ENCODE measurements at regions not wholly inside any gene's neighbourhood (a gene's known extent, or its start where the extent isn't known, plus 50 kb on each side); places are given as distances from the start of the nearest gene placed in this dataset.
"Not testable (repeated sequence)": the region's sequence is repeated elsewhere in the genome, so short reads cannot be mapped to it uniquely, and the experiment has no call there.

GRCh38 chr3:187805774-187806173, 60.5 kb upstream of the BCL6 start:
- H3K4me3 ChIP-seq, result no peak overlapping the region
- no peak for TF ChIP-seq Cebpa-rat (IDR thresholded peaks at IDR 0.05)
- no peaks in the 10 kb centered on the region for H3K9me3 ChIP-seq
- peaks cover 42% of the 10 kb centered on the region for H3K4me1 ChIP-seq
- H3K27ac ChIP-seq, result no peak overlapping the region
- H3K4me2 ChIP-seq, result no peak overlapping the region
- H3K27me3 ChIP-seq, result no peaks in the 10 kb centered on the region
- no peaks in the 10 kb centered on the region for H4K20me1 ChIP-seq
- H3K9ac ChIP-seq, result no peak overlapping the region
- no peaks in the 10 kb centered on the region for H3K36me3 ChIP-seq

GRCh38 chr3:187807086-187807862, 62.0 kb upstream of the BCL6 start:
- TF ChIP-seq Cebpa-rat (IDR thresholded peaks at IDR 0.05), result no peak
- Histone ChIP-seq H4K20me1 (no peaks in the 10 kb centered on the region), H3K27me3 (no peaks in the 10 kb centered on the region), H3K9ac (no peak overlapping the region), H3K4me2 (no peak overlapping the region), H3K36me3 (no peaks in the 10 kb centered on the region), H3K4me1 (peaks cover 34% of the 10 kb centered on the region), H3K27ac (no peak overlapping the region), H3K9me3 (no peaks in the 10 kb centered on the region), H3K4me3 (no peak overlapping the region)

GRCh38 chr3:187808527-187808895, 63.2 kb upstream of the BCL6 start:
- Histone ChIP-seq H3K27me3 (no peaks in the 10 kb centered on the region), H3K9me3 (no peaks in the 10 kb centered on the region), H3K4me3 (no peak overlapping the region), H3K36me3 (no peaks in the 10 kb centered on the region), H3K4me2 (peak overlapping the region; percentile 74), H4K20me1 (no peaks in the 10 kb centered on the region), H3K27ac (peak overlapping the region; percentile 10; the same call in 1 of the 2 replicates), H3K9ac (no peak overlapping the region), H3K4me1 (peaks cover 34% of the 10 kb centered on the region)
- TF ChIP-seq Cebpa-rat (IDR thresholded peaks at IDR 0.05), result no peak

- H3K9ac ChIP-seq, result no peak overlapping the region
- no peak overlapping the region for H3K4me3 ChIP-seq
- no peaks in the 10 kb centered on the region for H4K20me1 ChIP-seq
- peak overlapping the region; percentile 74; the same call in 1 of the 2 replicates for H3K4me2 ChIP-seq
- H3K36me3 ChIP-seq, result no peaks in the 10 kb centered on the region
- no peaks in the 10 kb centered on the region for H3K27me3 ChIP-seq
- H3K27ac ChIP-seq, result no peak overlapping the region
- no peaks in the 10 kb centered on the region for H3K9me3 ChIP-seq
- no peak for TF ChIP-seq Cebpa-rat (IDR thresholded peaks at IDR 0.05)
- H3K4me1 ChIP-seq, result peaks cover 34% of the 10 kb centered on the region
These were observed 64.3 kb upstream of the BCL6 start for GRCh38 chr3:187809612-187809991.

GRCh38 chr3:187810021-187810446, 64.8 kb upstream of the BCL6 start:
- peak overlapping the region; percentile 74 for H3K4me2 ChIP-seq
- H4K20me1 ChIP-seq, result no peaks in the 10 kb centered on the region
- TF ChIP-seq Cebpa-rat (IDR thresholded peaks at IDR 0.05), result no peak
- no peaks in the 10 kb centered on the region for H3K27me3 ChIP-seq
- no peak overlapping the region for H3K27ac ChIP-seq
- H3K9me3 ChIP-seq, result no peaks in the 10 kb centered on the region
- H3K4me3 ChIP-seq, result no peak overlapping the region
- no peak overlapping the region for H3K9ac ChIP-seq
- peaks cover 34% of the 10 kb centered on the region for H3K4me1 ChIP-seq
- H3K36me3 ChIP-seq, result no peaks in the 10 kb centered on the region

GRCh38 chr3:187811585-187812250, 66.5 kb upstream of the BCL6 start:
- Histone ChIP-seq H3K4me1 (peaks cover 34% of the 10 kb centered on the region), H3K9me3 (no peaks in the 10 kb centered on the region), H3K36me3 (no peaks in the 10 kb centered on the region), H3K4me2 (no peak overlapping the region), H3K27ac (no peak overlapping the region), H3K9ac (no peak overlapping the region), H4K20me1 (no peaks in the 10 kb centered on the region), H3K27me3 (no peaks in the 10 kb centered on the region), H3K4me3 (no peak overlapping the region)
- TF ChIP-seq Cebpa-rat (IDR thresholded peaks at IDR 0.05), result no peak

- H3K4me1 ChIP-seq, result peaks cover 34% of the 10 kb centered on the region
- H4K20me1 ChIP-seq, result no peaks in the 10 kb centered on the region
- peaks cover 5% of the 10 kb centered on the region for H3K9me3 ChIP-seq
- no peak for TF ChIP-seq Cebpa-rat (IDR thresholded peaks at IDR 0.05)
- H3K9ac ChIP-seq, result no peak overlapping the region
- H3K36me3 ChIP-seq, result no peaks in the 10 kb centered on the region
- H3K27me3 ChIP-seq, result no peaks in the 10 kb centered on the region
- no peak overlapping the region for H3K4me3 ChIP-seq
- H3K4me2 ChIP-seq, result no peak overlapping the region
- no peak overlapping the region for H3K27ac ChIP-seq
These were observed 67.2 kb upstream of the BCL6 start for GRCh38 chr3:187812496-187812895.

- Histone ChIP-seq H3K4me1 (peaks cover 36% of the 10 kb centered on the region), H3K9ac (no peak overlapping the region), H3K27me3 (no peaks in the 10 kb centered on the region), H4K20me1 (no peaks in the 10 kb centered on the region), H3K4me2 (no peak overlapping the region), H3K9me3 (peaks cover 6% of the 10 kb centered on the region), H3K27ac (no peak overlapping the region), H3K4me3 (no peak overlapping the region), H3K36me3 (no peaks in the 10 kb centered on the region)
- no peak for TF ChIP-seq Cebpa-rat (IDR thresholded peaks at IDR 0.05)
These were observed 67.9 kb upstream of the BCL6 start for GRCh38 chr3:187813198-187813597.

- Histone ChIP-seq H3K4me2 (peak overlapping the region; percentile 12; the same call in 1 of the 2 replicates), H3K4me1 (peaks cover 16% of the 10 kb centered on the region)
- not testable (repeated sequence) for H3K4me3 ChIP-seq, H3K9ac ChIP-seq, H3K36me3 ChIP-seq, H3K9me3 ChIP-seq, H3K27ac ChIP-seq, H3K27me3 ChIP-seq, H4K20me1 ChIP-seq
These were observed 72.5 kb upstream of the BCL6 start for GRCh38 chr3:187817766-187818165.

GRCh38 chr3:187821616-187822317, 76.5 kb upstream of the BCL6 start:
- Histone ChIP-seq H3K27ac (no peak overlapping the region), H3K9ac (no peak overlapping the region), H3K36me3 (no peaks in the 10 kb centered on the region), H3K9me3 (peaks cover 6% of the 10 kb centered on the region), H3K27me3 (no peaks in the 10 kb centered on the region), H3K4me2 (peak overlapping the region; percentile 26; the same call in 1 of the 2 replicates), H4K20me1 (no peaks in the 10 kb centered on the region), H3K4me1 (peaks cover 19% of the 10 kb centered on the region), H3K4me3 (no peak overlapping the region)
- no peak for TF ChIP-seq Cebpa-rat (IDR thresholded peaks at IDR 0.05)

All from BLaER1 (cell line).